ENCODE measurements at regions not wholly inside any gene's neighbourhood (a gene's known extent, or its start where the extent isn't known, plus 50 kb on each side); places are given as distances from the start of the nearest gene placed in this dataset.

GRCh38 chr18:1191341-1191740 lies 286.7 kb downstream of the ADCYAP1 start:
- no peaks in the 10 kb centered on the region for H3K9me2 ChIP-seq (replicated peaks; ENCODE audit: insufficient read depth, low read length)
- no peak overlapping the region for H3K9ac ChIP-seq (ENCODE audit: low read length)
- no peak for DNase-seq
- no peaks in the 10 kb centered on the region for H3K27me3 ChIP-seq (replicated peaks; ENCODE audit: insufficient read depth, low read length)
- TF ChIP-seq, protein P1, sequence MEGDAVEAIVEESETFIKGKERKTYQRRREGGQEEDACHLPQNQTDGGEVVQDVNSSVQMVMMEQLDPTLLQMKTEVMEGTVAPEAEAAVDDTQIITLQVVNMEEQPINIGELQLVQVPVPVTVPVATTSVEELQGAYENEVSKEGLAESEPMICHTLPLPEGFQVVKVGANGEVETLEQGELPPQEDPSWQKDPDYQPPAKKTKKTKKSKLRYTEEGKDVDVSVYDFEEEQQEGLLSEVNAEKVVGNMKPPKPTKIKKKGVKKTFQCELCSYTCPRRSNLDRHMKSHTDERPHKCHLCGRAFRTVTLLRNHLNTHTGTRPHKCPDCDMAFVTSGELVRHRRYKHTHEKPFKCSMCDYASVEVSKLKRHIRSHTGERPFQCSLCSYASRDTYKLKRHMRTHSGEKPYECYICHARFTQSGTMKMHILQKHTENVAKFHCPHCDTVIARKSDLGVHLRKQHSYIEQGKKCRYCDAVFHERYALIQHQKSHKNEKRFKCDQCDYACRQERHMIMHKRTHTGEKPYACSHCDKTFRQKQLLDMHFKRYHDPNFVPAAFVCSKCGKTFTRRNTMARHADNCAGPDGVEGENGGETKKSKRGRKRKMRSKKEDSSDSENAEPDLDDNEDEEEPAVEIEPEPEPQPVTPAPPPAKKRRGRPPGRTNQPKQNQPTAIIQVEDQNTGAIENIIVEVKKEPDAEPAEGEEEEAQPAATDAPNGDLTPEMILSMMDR (IDR thresholded peaks at IDR 0.05; ENCODE audit: low read length), result no peak
- no peak for TF ChIP-seq EZH2 (optimal IDR thresholded peaks at IDR 0.05; ENCODE audit: low read depth, low read length)
- no peak for TF ChIP-seq EZH2phosphoT487 (IDR thresholded peaks at IDR 0.05; ENCODE audit: low read length)
- H3K4me3 ChIP-seq (ENCODE audit: low read length), result no peak overlapping the region
- no peaks in the 10 kb centered on the region for H3F3A ChIP-seq (ENCODE audit: insufficient read depth, low read length)
- H3K4me2 ChIP-seq (ENCODE audit: low read depth, low read length), result no peak overlapping the region
- H4K20me1 ChIP-seq (ENCODE audit: insufficient read depth, low read length), result no peaks in the 10 kb centered on the region
- no peak overlapping the region for H3K27ac ChIP-seq (ENCODE audit: low read length)
- no peaks in the 10 kb centered on the region for H3K4me1 ChIP-seq (ENCODE audit: low read length)
- H3K79me2 ChIP-seq (ENCODE audit: low read length), result no peaks in the 10 kb centered on the region
- H3K36me3 ChIP-seq (replicated peaks; ENCODE audit: insufficient read depth, low read length), result no peaks in the 10 kb centered on the region
- no peak overlapping the region for H2AFZ ChIP-seq (ENCODE audit: low read length)
- no peaks in the 10 kb centered on the region for H3K9me3 ChIP-seq (replicated peaks; ENCODE audit: insufficient read depth, low read length)

DNA sequence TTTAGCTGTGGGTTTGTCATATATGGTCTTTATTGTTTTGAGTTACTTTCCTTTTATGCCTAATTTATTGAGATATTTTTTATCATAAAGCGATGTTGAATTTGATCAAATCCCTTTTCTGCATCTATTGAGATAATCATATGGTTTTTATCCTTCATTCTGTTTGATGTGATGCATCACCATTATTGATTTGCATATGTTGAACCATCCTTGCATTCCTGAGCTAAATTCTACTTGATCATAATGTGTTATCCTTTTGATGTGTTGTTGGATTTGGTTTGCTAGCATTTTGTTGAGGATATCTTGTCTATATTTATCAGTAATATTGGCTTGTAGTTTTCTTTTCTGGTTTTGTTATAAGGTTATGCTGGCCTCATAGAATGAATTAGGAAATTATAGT lies 308.5 kb downstream of the ADCYAP1 start:
- H3K27ac ChIP-seq (ENCODE audit: low read length), result no peak overlapping the region
- TF ChIP-seq, protein P1 (IDR thresholded peaks at IDR 0.05; ENCODE audit: low read length), result no peak
- TF ChIP-seq EZH2phosphoT487 (IDR thresholded peaks at IDR 0.05; ENCODE audit: low read length), result no peak
- TF ChIP-seq EZH2 (optimal IDR thresholded peaks at IDR 0.05; ENCODE audit: low read depth, low read length), result no peak
- DNase-seq, result no peak
- H3K36me3 ChIP-seq (replicated peaks; ENCODE audit: insufficient read depth, low read length), result no peaks in the 10 kb centered on the region
- H3K9me3 ChIP-seq (replicated peaks; ENCODE audit: insufficient read depth, low read length), result no peaks in the 10 kb centered on the region
- no peak overlapping the region for H3K4me2 ChIP-seq (ENCODE audit: low read depth, low read length)
- H4K20me1 ChIP-seq (ENCODE audit: insufficient read depth, low read length), result no peaks in the 10 kb centered on the region
- H3K79me2 ChIP-seq (ENCODE audit: low read length), result no peaks in the 10 kb centered on the region
- no peaks in the 10 kb centered on the region for H3K4me1 ChIP-seq (ENCODE audit: low read length)
- H3K9ac ChIP-seq (ENCODE audit: low read length), result no peak overlapping the region
- no peak overlapping the region for H2AFZ ChIP-seq (ENCODE audit: low read length)
- H3F3A ChIP-seq (ENCODE audit: insufficient read depth, low read length), result no peaks in the 10 kb centered on the region
- no peaks in the 10 kb centered on the region for H3K9me2 ChIP-seq (replicated peaks; ENCODE audit: insufficient read depth, low read length)
- H3K4me3 ChIP-seq (ENCODE audit: low read length), result no peak overlapping the region
- H3K27me3 ChIP-seq (replicated peaks; ENCODE audit: insufficient read depth, low read length), result no peaks in the 10 kb centered on the region

DNA sequence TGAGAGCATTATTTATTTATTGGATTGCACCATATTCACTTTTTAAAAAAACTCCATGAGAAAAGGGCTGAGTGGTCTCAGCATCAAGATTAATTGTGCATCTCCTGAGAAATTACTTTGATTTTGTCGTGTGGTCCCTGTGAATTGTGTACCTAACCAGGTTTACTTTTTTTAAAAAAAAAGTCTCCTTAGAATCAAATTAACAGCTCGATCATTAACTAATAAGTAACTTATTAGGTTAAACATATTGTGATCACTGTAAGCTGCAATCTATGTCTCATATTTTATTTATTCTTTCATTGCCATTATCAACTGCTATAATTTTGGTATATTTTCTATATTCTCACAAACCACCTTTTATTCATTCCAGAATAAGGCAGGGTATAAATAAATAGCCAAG lies 318.2 kb downstream of the ADCYAP1 start:
- no peak overlapping the region for H3K4me3 ChIP-seq (ENCODE audit: low read length)
- H3K79me2 ChIP-seq (ENCODE audit: low read length), result no peaks in the 10 kb centered on the region
- no peak overlapping the region for H3K27ac ChIP-seq (ENCODE audit: low read length)
- no peak overlapping the region for H2AFZ ChIP-seq (ENCODE audit: low read length)
- H3K9me2 ChIP-seq (replicated peaks; ENCODE audit: insufficient read depth, low read length), result no peaks in the 10 kb centered on the region
- TF ChIP-seq, protein P1 (IDR thresholded peaks at IDR 0.05; ENCODE audit: low read length), result no peak
- TF ChIP-seq EZH2phosphoT487 (IDR thresholded peaks at IDR 0.05; ENCODE audit: low read length), result no peak
- no peak for TF ChIP-seq EZH2 (optimal IDR thresholded peaks at IDR 0.05; ENCODE audit: low read depth, low read length)
- H3F3A ChIP-seq (ENCODE audit: insufficient read depth, low read length), result no peaks in the 10 kb centered on the region
- no peak overlapping the region for H3K9ac ChIP-seq (ENCODE audit: low read length)
- H3K27me3 ChIP-seq (replicated peaks; ENCODE audit: insufficient read depth, low read length), result no peaks in the 10 kb centered on the region
- H3K4me1 ChIP-seq (ENCODE audit: low read length), result no peaks in the 10 kb centered on the region
- H3K36me3 ChIP-seq (replicated peaks; ENCODE audit: insufficient read depth, low read length), result no peaks in the 10 kb centered on the region
- DNase-seq, result no peak
- no peaks in the 10 kb centered on the region for H3K9me3 ChIP-seq (replicated peaks; ENCODE audit: insufficient read depth, low read length)
- H3K4me2 ChIP-seq (ENCODE audit: low read depth, low read length), result no peak overlapping the region
- H4K20me1 ChIP-seq (ENCODE audit: insufficient read depth, low read length), result no peaks in the 10 kb centered on the region
